ENCODE measurements at regions not wholly inside any gene's neighbourhood (a gene's known extent, or its start where the extent isn't known, plus 50 kb on each side); places are given as distances from the start of the nearest gene placed in this dataset.
"Not testable (repeated sequence)": the region's sequence is repeated elsewhere in the genome, so short reads cannot be mapped to it uniquely, and the experiment has no call there.

DNA sequence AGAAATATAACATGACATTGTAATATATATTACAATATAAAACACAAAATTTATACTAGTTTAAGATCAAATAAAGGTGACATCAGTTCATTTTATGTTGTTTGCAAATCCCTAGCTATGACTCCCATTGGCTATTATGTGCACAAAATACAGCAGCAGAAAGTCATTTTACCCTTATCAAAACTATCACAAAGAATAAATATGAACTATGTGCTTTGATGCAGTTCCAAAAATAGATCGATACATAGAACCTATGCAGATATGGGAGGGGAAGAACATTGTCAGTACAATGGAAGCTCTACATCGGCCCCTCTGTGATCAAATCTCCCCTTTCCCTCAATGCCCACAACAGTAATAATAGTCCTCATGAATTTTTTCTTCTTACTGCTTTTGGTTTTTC, 1038.1 kb upstream of the PCDH20 start:
- ChIA-PET CTCF (interaction anchor here (0.9 to 1.2 kb wide), 3 partner anchors 15 to 92 kb away, joined by 3 to 5 read pairs (median 3); no protein-coding TSS in a partner anchor), POLR2A (no interaction called here)
- TF ChIP-seq, protein P1, sequence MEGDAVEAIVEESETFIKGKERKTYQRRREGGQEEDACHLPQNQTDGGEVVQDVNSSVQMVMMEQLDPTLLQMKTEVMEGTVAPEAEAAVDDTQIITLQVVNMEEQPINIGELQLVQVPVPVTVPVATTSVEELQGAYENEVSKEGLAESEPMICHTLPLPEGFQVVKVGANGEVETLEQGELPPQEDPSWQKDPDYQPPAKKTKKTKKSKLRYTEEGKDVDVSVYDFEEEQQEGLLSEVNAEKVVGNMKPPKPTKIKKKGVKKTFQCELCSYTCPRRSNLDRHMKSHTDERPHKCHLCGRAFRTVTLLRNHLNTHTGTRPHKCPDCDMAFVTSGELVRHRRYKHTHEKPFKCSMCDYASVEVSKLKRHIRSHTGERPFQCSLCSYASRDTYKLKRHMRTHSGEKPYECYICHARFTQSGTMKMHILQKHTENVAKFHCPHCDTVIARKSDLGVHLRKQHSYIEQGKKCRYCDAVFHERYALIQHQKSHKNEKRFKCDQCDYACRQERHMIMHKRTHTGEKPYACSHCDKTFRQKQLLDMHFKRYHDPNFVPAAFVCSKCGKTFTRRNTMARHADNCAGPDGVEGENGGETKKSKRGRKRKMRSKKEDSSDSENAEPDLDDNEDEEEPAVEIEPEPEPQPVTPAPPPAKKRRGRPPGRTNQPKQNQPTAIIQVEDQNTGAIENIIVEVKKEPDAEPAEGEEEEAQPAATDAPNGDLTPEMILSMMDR (IDR thresholded peaks at IDR 0.05; ENCODE audit: control extremely low read depth, extremely low read depth, low read depth, missing control alignments): no peak
- DNase-seq (ENCODE audit: extremely low spot score): no peak

DNA sequence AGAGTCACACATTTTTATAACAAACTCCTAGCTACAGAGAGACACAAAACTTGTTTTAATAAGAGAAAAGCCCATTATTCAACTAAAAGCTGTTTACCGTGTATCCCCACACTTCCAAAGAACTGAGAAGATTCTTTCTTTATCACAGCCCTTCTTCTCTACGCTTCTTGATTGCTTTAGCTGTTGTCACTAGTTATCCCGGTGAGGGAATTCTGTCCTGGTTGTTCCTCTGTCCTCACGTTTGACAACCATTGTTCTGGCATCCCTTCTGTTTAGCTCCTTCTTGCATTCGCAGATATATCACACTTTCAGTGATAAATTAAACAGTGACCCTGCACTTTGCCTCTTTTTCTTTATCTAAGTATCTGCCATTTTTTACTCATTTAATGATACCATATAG, 1035.1 kb upstream of the PCDH20 start:
- no peak for DNase-seq (ENCODE audit: extremely low spot score)
- POLR2A ChIA-PET: no interaction called here
- CTCF ChIA-PET: interaction anchor here (1.1 to 1.2 kb wide), 2 partner anchors 13 to 14 kb away, joined by 3 to 4 read pairs; no protein-coding TSS in a partner anchor
- TF ChIP-seq, protein P1 (IDR thresholded peaks at IDR 0.05; ENCODE audit: control extremely low read depth, extremely low read depth, low read depth, missing control alignments): no peak

DNA sequence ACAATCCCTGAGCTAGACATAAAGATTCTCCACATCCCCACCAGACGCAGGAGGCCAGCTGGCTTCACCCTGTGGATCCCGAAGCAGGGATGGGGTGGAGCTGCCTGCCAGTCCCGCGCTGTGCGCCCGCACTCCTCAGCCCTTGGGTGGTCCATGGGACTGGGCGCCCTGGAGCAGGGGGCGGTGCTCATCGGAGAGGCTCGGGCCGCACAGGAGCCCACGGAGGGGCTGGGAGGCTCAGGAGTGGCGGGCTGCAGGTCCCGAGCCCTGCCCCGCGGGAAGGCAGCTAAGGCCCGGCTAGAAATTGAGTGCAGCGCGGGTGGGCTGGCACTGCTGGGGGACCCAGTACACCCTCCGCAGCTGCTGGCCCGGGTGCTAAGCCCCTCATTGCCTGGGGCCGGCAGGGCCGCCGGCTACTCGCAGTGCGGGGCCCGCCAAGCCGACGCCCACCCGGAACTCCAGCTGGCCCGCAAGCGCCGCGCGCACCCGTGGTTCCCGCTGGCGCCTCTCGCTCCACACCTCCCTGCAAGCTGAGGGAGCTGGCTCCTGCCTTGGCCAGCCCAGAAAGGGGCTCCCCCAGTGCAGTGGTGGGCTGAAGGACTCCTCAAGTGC, 1032.2 kb upstream of the PCDH20 start:
- ChIA-PET POLR2A (interaction anchor here (0.6 kb wide), 1 partner anchor 54 kb away, joined by 4 read pairs; no protein-coding TSS in a partner anchor), CTCF (interaction anchor here (1.0 to 1.8 kb wide), 2 partner anchors 8 to 14 kb away, joined by 3 to 4 read pairs; no protein-coding TSS in a partner anchor)
- not testable (repeated sequence) for DNase-seq (ENCODE audit: extremely low spot score)

DNA sequence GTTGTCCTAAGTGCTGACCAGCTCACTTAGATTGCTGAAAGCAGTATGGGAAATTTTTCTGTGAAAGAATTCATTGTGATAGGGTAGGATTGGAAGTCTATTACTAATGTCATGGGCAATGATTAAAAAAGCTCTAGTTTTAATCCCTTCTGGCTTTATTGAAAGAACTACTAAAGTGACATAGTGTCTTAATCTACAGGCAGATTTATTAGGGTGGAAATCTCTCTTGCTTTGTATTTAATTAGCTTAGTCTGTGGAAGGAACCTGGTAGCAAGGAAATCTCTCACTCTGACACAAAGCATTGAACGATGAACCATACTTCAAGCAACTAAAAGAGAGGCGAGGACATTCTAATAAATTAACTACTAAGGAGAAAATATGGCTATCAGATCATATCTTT, 1029.2 kb upstream of the PCDH20 start:
- CTCF ChIA-PET: interaction anchor here (1.1 kb wide), 1 partner anchor 10 kb away, joined by 5 read pairs; no protein-coding TSS in a partner anchor
- TF ChIP-seq, protein P1 (IDR thresholded peaks at IDR 0.05; ENCODE audit: control extremely low read depth, extremely low read depth, low read depth, missing control alignments): no peak
- POLR2A ChIA-PET: no interaction called here
- DNase-seq (ENCODE audit: extremely low spot score): no peak

DNA sequence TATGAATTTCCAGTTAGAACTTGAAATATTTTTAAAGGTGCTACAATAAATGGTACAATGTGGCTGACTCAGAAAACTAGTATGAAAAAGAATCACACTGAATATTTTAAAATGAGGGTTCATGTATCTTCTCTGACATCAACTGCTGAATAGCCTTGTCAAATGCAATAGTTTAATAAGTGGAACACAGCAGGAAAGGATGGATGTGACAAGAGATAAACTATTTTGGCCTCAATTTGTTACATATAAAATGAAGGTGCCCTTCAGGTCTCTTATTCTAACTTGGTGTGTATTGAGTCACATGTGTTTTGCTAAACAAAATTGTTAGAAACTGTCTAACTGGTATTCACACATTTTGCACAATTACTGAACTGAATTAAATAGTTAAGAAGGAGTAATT, 1018.4 kb upstream of the PCDH20 start:
- DNase-seq (ENCODE audit: extremely low spot score): no peak
- CTCF ChIA-PET: no interaction called here
- POLR2A ChIA-PET: no interaction called here
- TF ChIP-seq, protein P1 (IDR thresholded peaks at IDR 0.05; ENCODE audit: control extremely low read depth, extremely low read depth, low read depth, missing control alignments): no peak

DNA sequence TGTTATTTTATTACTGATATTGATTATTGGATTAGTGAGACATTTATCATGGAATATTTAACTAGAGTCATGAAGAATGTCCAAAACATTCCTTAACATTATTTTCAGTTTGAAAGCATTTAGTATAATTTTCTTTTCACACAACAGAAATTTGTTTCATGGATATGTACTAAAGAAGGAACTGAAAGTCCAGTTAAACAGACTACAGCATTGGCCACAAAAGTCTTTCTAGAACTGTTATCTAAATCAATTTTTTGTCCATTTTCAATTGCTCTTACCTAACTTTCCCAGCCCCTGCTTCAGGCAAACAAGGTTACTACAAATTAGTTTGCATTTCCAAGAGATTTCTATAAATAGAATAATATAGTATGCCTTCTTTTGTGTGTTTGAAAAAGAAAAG, 1018.0 kb upstream of the PCDH20 start:
- DNase-seq (ENCODE audit: extremely low spot score): no peak
- ChIA-PET CTCF (no interaction called here), POLR2A (no interaction called here)
- TF ChIP-seq, protein P1 (IDR thresholded peaks at IDR 0.05; ENCODE audit: control extremely low read depth, extremely low read depth, low read depth, missing control alignments): no peak

DNA sequence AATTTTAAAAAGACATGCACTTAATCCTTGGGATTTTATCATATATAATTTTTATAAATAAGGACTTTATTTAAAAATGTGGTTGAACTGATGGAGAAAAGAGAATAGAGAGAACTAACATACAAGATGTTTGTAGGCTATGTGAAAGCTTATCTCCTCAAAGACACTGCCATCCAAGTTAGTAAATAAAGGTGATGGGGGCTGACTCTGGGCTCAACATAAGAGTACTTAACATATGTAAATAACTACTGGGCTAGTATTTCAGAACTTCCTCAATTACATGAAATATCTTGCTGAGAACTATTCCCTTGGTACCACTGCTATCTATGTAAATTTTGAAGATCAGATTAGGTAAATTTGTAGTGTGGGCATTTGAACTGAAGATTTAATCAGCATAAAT, 1017.3 kb upstream of the PCDH20 start:
- ChIA-PET POLR2A (no interaction called here), CTCF (no interaction called here)
- no peak for DNase-seq (ENCODE audit: extremely low spot score)
- TF ChIP-seq, protein P1 (IDR thresholded peaks at IDR 0.05; ENCODE audit: control extremely low read depth, extremely low read depth, low read depth, missing control alignments): no peak
